Skeletal muscle tissue (tissue), 3 donors: ENCODE measurements at regions not wholly inside any gene's neighbourhood (a gene's known extent, or its start where the extent isn't known, plus 50 kb on each side); places are given as distances from the start of the nearest gene placed in this dataset.

ENCODE experiments used
- H3K27ac ChIP-seq: one replicate; pipeline ENCODE4 v1.7.0; 2013; ENCODE audit warnings: mild to moderate bottlenecking, low read depth, low read length, inconsistent platforms
- H3K27me3 ChIP-seq, 3 donors: one replicate each; pipeline ENCODE4 v1.7.0; 2013; ENCODE audit warnings: low read length in 3 of 3; ENCODE audit not compliant: control insufficient read depth in 3 of 3, insufficient read depth in 3 of 3
- H3K36me3 ChIP-seq, 3 donors: one replicate each; pipeline ENCODE4 v1.7.0; 2013; ENCODE audit warnings: low read length in 3 of 3; ENCODE audit not compliant: control insufficient read depth in 3 of 3, insufficient read depth in 3 of 3
- H3K4me1 ChIP-seq, 3 donors: one replicate each; pipeline ENCODE4 v1.7.0; 2013; ENCODE audit warnings: low read length in 3 of 3, mild to moderate bottlenecking in 3 of 3; ENCODE audit not compliant: control insufficient read depth in 3 of 3, insufficient read depth in 3 of 3
- H3K4me3 ChIP-seq, 3 donors: one replicate each; pipeline ENCODE4 v1.7.0; 2013; ENCODE audit warnings: low read length in 3 of 3
- H3K9ac ChIP-seq, 3 donors: one replicate each; pipeline ENCODE4 v1.7.0; 2013; ENCODE audit warnings: low read length in 3 of 3, mild to moderate bottlenecking in 3 of 3, moderate library complexity in 2 of 3, low read depth in 1 of 3
- H3K9me3 ChIP-seq, 3 donors: one replicate each; pipeline ENCODE4 v1.7.0; 2013; ENCODE audit warnings: low read length in 3 of 3; ENCODE audit not compliant: control insufficient read depth in 3 of 3
- donor health status: Osteomylitis.

DNA sequence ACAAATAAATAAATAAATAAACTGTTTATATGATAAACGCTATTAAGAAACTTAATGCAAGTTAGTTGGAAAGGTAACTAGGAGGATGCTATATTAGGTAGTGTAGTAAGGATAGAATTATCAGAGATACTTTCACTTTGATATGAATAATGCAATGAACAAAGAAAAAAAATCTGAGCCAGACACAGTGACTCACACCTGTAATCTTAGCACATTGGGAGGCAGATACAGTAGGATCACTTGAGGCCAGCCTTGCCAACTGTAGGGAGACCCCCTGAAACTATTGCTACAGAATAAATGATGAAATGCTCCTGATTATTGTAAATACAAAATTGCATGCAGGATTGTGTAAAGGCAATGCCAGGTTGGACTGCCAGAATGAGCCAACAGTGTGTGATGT is 109.2 kb downstream of the ANXA2R start:
- H3K9me3 ChIP-seq, result no peaks in the 10 kb centered on the region
- H3K9ac ChIP-seq, result no peak overlapping the region
- H3K4me3 ChIP-seq, result no peak overlapping the region
- H3K36me3 ChIP-seq, result no peaks in the 10 kb centered on the region
- no peak overlapping the region for H3K27ac ChIP-seq
- no peaks in the 10 kb centered on the region for H3K4me1 ChIP-seq
- no peaks in the 10 kb centered on the region for H3K27me3 ChIP-seq

DNA sequence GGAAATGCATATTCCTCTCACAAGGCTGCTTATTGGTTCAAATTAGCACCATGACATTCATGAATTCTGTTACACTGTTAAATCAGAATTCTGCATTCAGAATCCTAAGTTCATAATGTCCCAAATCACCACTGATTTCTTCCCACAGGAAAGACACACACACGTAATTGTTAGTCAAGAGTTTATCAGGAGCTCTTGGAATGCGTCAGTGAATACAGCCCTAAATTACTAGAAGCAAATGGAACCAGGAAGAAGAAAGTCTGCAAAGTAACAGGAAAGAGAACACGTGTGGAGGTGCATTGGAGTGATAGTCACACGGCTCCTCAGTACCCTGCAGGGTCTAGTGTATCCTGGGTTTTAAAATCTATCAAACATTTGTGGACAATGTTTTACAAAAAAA is 110.2 kb downstream of the ANXA2R start:
- no peak overlapping the region for H3K9ac ChIP-seq

DNA sequence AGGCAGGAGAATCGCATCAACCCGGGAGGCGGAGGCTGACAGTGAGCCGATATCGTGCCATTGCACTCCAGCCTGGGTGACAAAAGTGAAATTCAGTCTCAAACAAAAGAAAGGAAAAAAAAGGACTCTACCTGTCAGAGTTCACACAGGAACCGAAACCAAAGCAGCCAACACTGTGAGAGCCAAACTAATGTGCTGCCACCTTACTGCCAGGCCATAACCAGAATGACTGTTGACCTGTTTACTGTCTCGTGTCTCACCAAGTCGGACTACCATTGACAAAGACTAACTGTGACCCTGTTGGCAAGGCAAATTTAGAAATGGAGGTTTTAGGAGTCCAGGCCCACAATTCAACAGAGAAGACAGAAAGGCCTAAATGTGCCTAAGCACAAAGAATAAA is 112.4 kb downstream of the ANXA2R start:
- Histone ChIP-seq H3K27ac (no peak overlapping the region), H3K9me3 (peaks cover 0 to 5% (median 0%) of the 10 kb centered on the region in 3 donors), H3K36me3 (no peaks in the 10 kb centered on the region), H3K4me1 (no peaks in the 10 kb centered on the region), H3K4me3 (no peak overlapping the region), H3K9ac (no peak overlapping the region), H3K27me3 (peaks cover 0 to 7% (median 6%) of the 10 kb centered on the region in 3 donors)

More for the DNA sequence above, 110.2 kb downstream of the ANXA2R start:
- Histone ChIP-seq H3K27me3 (peaks cover 0 to 1% (median 0%) of the 10 kb centered on the region in 3 donors), H3K4me3 (no peak overlapping the region), H3K27ac (no peak overlapping the region), H3K9me3 (no peaks in the 10 kb centered on the region), H3K4me1 (no peaks in the 10 kb centered on the region), H3K36me3 (no peaks in the 10 kb centered on the region)

DNA sequence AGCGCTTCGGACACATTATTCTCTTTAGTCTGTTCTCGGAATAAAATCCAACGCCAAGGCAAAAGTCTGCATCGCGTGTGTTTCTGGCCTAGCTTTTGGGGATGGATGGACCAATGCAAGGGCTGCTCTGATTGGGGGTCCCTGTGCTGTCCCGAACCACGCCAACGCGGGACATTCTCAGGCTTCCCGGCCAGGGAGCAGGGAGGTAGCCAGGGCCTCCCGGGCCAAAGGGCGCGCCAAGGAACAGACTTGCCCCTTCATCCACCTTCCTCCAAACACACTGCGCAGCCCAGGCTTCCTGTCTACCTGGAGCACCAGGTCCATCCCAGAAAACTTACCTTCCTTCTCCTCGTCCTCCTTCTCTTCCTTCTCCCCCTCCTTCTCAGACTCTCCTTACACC is 113.0 kb upstream of the SELENOP start:
- Histone ChIP-seq H3K9me3 (peaks cover 0 to 5% (median 0%) of the 10 kb centered on the region in 3 donors), H3K27ac (no peak overlapping the region), H3K4me1 (no peaks in the 10 kb centered on the region), H3K9ac (no peak overlapping the region), H3K27me3 (peaks cover 0 to 7% (median 6%) of the 10 kb centered on the region in 3 donors), H3K4me3 (no peak overlapping the region), H3K36me3 (no peaks in the 10 kb centered on the region)

DNA sequence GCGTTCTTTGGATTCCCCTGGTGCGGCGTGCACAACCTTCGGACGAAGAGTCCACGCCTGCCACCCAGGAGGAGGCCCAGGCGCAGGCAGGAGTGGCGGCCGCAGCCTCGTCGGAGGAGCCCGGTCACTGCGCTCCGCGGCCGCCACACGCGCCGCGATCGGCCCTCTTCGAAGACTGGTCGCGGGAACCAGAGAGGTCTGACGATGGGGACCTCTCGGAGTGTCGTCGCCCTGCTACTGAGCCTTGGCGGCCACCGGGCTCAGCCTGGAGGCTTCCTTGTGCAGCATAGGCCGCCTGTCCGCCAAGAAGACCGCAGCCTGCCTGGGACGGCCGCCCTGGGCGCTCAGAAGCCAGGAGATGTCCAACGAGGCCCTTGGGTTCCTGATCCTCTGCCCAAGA is 112.5 kb upstream of the SELENOP start:
- H3K9ac ChIP-seq, result no peak overlapping the region
- no peaks in the 10 kb centered on the region for H3K4me1 ChIP-seq
- no peaks in the 10 kb centered on the region for H3K36me3 ChIP-seq
- no peak overlapping the region for H3K27ac ChIP-seq
- H3K27me3 ChIP-seq, result peaks cover 0 to 7% (median 6%) of the 10 kb centered on the region in 3 donors
- H3K4me3 ChIP-seq, result no peak overlapping the region
- H3K9me3 ChIP-seq, result peaks cover 0 to 5% (median 0%) of the 10 kb centered on the region in 3 donors

DNA sequence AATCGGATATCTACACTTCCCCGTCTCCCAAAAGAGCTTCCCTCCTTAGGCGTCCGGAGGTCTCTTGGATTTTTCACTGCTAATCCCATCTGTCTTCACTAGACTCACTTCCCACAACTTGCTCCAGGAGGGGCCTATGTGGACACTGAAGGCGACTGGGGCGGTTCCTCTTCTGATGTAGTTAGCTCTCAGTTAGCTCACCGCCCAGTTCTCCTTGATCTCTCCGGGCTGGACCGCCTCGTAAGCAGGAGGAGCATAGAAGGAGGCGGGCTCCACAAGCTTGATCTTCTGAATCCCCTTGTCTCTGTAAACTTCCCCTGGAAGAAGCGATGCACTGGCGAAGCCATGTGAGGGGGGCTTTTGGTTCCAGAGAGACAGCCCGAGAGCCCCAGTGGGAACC is 112.0 kb upstream of the SELENOP start:
- Histone ChIP-seq H3K27ac (no peak overlapping the region), H3K9me3 (peaks cover 0 to 5% (median 0%) of the 10 kb centered on the region in 3 donors), H3K9ac (no peak overlapping the region), H3K27me3 (peaks cover 0 to 7% (median 6%) of the 10 kb centered on the region in 3 donors), H3K4me3 (no peak overlapping the region), H3K4me1 (no peaks in the 10 kb centered on the region), H3K36me3 (no peaks in the 10 kb centered on the region)

DNA sequence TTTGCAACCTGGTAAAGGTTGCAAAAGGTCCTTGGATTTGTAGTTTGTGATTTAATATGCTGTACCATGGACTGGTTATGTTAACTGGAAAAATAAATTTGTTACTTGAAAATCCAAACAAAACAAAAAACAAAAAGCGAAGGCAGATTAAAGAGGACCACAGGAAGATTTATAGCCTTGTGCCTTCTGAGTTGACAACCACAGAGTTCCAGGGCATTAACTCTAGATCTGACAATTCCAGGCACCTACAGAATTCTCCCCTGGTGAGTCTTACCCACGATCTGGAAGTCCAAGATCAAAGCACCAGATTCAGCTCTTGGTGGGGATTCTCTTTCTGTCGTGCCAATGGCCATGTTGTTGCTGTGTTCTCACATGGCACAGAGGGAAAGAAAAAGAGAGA is 107.9 kb upstream of the SELENOP start:
- no peak overlapping the region for H3K27ac ChIP-seq
- no peaks in the 10 kb centered on the region for H3K4me1 ChIP-seq
- peaks cover 0 to 2% (median 0%) of the 10 kb centered on the region in 3 donors for H3K9me3 ChIP-seq
- H3K36me3 ChIP-seq, result no peaks in the 10 kb centered on the region
- no peak overlapping the region for H3K4me3 ChIP-seq
- H3K9ac ChIP-seq, result no peak overlapping the region
- peaks cover 0 to 5% (median 4%) of the 10 kb centered on the region in 3 donors for H3K27me3 ChIP-seq

DNA sequence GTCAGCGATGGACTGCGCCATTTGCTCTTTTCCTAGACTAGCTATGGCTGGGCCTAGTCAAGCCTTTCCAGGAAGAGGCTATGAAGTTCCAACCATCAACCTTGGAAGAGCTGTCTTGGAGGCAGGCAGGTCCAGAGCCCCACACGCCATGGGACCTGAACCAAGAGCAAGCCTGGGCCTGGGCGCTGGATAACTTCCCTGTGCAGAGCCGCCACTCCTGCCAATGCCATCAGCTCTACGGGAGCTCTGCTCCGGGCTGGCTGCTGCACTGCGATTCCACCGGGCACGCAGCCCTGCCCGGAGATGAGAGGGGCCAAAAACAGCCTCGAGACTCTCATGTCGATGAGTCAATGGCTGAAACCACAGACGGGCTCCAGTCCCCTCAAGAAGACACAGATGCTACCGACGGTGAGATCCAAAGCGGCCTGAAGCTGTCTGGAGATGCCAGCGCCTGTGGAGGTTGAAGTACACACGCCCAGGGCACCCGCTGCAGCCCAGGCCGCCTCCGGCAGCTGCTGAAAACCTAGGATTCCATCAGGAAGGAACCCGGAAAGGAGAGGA is 103.7 kb upstream of the SELENOP start:
- no peak overlapping the region for H3K27ac ChIP-seq
- no peaks in the 10 kb centered on the region for H3K36me3 ChIP-seq
- H3K9ac ChIP-seq, result no peak overlapping the region
- H3K4me3 ChIP-seq, result no peak overlapping the region
- H3K27me3 ChIP-seq, result no peaks in the 10 kb centered on the region
- H3K9me3 ChIP-seq, result no peaks in the 10 kb centered on the region
- no peaks in the 10 kb centered on the region for H3K4me1 ChIP-seq

DNA sequence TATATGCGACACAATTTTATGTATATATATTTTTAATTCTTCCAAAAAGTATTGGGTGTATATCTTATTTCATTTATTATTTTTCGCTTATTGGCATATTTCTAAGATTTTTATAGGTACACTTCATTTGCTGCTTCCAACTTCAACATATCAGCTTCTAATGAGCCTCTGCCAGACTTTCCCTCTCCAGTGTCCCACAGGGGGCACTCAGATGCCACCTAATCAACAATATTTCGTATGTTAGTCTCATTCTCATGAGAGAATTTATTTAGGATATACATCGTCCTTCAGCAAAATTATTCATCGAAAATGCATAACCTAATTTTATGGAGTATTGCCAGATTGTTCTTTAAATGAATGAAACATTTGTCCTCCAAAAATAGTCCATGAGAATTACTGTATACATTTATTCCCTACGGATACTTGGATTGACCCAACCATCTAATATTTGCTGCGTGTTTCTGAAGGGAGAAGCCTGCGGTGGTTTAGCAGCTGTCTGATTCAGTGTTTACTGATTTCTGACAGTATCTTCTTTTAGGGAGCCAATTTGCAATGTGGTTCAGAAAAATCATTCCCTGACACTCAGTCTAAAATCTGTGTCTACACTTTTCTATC is 100.6 kb upstream of the SELENOP start:
- Histone ChIP-seq H3K9ac (no peak overlapping the region), H3K36me3 (no peaks in the 10 kb centered on the region), H3K27me3 (peaks cover 0 to 2% (median 0%) of the 10 kb centered on the region in 3 donors), H3K9me3 (no peaks in the 10 kb centered on the region), H3K4me1 (peaks cover 6 to 7% (median 6%) of the 10 kb centered on the region in 3 donors), H3K4me3 (no peak overlapping the region), H3K27ac (no peak overlapping the region)
